Stimulated activated CD4-positive, alpha-beta T cell treated with anti-CD3 and anti-CD28 coated beads, Interleukin-15, amount 100 ng/mL, for 1 hour (primary cell): ENCODE measurements at regions not wholly inside any gene's neighbourhood (a gene's known extent, or its start where the extent isn't known, plus 50 kb on each side); places are given as distances from the start of the nearest gene placed in this dataset.

ENCODE experiments used
- DNase-seq, 2 donors: peaks; one replicate each; pipeline ENCODE4 v3.0.0-alpha.2; 2020; ENCODE audit warnings: low read depth in 1 of 2, low spot score in 1 of 2

DNA sequence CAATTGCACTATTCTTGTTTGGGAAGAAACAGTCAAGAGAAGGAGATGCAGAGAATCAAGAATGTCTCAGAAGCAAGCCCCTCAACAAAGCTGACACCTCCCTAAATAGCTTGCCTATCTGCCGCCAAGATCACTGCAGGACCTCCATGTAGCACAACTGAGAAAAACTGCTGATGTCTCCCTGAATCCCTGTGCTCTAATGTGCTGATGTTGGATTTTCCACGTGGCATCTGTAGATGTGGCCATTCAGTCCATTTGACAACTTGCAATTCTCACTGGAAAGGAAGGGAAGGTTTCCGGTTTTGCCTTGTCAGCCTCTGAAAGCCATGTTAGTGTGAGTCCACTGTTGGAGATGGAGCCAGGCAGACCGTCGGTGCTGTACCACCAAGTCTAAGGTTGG is 374.0 kb downstream of the DIRAS2 start:
- no peak for DNase-seq

DNA sequence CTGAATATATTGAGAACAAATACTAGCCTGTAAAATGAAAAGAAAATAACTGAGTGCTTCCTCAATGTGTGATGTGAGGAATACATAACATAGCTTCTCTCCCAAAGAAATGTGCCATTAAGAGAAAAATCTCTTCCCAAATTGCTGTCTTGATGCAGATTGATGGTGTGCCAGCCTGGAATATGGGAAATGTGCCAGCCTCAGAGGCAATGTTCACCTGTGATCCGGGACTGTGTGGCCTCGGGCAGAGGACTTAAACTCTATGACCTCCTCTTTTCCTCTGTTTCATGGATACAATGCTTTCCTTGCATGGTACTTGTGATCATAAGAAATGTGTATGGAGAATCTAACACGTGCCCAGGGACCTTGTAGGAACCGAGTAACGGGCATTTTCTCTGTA is 370.9 kb downstream of the DIRAS2 start:
- no peak for DNase-seq

DNA sequence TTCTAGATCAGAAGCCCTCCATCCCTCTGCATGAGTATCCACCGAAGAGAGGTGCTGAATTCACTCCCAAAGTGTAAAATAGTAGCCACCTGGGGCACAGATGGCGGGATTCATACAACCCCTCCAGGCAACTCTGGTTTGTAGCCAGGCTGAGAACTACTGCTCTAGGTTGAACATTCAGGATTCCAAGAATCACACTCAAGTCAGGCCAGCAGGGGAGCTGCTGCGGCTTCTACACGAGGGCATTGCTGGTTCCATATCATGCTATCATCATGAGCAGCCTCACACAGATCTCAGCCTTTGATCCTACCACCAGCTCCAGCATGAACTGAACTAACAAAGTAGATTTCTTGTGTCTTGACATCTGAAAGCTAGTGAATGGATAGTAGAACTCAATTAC is 367.9 kb downstream of the DIRAS2 start:
- no peak for DNase-seq

DNA sequence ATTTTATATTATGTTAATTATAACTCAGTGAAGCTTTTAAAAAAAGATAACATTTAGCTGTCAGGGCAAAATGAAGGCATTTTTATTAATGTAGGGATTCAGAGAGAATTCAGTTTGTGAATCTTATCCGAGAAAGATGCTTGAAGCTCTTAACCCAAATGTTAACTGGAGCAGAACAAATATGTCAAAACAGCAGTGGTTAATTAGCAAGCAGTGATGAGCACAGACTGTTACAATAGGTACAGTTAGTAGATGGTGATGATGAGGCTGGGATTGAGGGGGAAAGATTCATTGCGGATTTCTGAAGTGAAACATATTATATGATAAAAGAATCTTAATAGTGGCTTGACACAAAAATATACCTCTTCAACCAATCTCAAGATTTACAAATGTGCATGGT is 356.7 kb downstream of the DIRAS2 start:
- no peak for DNase-seq

DNA sequence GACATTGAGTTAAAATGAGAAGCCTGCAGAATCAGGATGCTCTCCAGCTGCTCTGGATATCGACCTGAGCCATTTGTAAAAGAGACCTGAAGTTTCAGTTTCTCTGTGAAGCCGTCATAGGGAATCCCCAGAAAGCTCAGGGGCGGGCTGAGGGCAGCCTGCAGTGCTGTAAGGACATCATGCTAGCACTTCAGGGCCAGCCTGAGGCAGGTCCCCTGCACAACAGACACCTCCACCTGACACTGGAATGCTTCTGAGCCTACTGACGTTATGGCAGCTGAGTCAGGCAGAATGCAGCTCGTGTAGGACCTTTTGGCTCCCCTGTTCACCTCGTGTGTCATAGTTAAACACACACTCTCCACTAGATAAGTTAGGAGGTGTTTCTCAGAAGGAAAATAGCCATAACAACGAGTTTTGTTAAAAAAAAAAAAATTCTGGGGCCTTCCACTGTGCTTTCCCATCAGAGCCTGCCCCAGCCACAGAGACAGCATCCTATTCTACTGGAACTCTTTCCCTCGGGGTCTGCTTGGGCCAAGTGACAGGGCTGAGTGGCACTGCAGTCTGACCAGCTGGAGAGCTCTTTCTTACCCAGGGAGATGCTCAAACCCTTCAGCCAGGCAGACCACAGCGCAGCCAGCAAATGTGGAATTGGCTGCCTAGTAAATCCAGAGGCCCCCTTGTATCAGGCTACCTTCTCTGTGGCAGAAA is 354.9 kb downstream of the DIRAS2 start:
- DNase-seq = no peak

DNA sequence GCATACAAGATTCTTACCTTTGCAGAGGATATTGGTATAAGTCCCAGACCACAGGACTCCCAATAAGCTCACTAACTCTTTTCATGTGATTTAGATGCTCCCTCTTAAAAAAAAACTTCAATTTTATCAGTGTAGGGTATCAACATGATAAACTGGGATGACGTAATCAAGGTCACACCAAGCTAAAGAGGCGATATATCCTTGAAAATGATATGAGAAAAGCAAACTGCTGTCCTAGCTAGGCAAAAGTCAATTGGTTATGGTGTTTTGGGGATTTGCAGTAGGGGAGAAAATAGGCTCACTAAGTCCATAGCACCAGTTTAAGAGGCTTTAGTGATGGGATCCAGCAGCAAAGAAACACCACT is 354.4 kb downstream of the DIRAS2 start:
- DNase-seq = no peak

DNA sequence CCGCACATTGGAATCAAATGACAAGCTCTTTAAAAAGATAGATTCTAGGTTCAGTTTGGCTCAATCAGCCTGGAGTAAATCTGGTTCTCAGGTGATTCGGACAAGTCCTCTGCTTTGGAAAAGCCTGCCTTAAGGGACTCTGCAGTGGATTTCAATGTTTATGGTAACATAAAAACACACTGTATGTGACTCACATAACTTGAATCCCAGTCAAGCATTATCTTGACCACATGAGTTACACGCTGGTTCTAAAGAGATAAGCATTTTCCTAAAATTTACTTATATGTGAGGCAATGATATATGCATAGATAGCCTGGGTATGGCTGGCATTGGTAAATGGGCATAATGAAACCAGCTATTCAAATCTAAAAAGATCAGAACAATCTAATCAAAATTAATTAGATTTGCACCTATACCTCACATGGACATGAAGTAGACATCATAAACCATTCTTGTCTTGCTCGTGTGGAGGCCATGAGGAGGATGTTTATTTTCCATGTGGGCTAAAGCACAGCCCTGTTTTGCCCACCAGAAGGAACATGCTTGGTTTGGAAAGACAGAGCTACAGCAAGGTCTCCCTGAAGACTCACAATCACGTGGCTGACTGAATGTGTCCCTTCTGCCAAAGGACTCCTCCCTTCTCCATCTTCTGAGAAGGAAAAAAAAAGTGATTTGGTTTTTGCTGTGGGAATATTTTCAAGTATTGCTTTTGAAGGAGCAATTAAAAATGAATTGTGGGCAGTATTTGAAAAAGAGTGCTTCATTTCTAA is 351.7 kb downstream of the DIRAS2 start:
- DNase-seq = no peak

DNA sequence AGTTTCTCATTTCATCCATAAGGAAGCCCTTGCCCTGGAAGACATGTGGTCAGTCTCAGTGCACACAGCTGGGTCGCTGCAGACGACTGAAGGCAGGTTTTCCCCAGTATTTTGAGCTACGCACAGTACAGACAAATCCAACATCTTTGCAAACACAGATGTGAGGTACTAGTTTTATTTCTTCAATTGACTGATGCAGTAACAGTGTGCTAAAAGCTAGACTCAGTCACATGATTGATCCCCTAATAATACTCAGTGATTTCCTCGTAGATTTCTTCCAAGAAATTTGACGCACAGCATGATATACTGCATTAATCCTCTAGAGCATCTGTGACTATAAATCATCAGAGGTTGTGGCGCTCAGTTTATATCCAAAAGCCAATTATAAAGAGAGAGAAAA is 346.1 kb downstream of the DIRAS2 start:
- DNase-seq = no peak

DNA sequence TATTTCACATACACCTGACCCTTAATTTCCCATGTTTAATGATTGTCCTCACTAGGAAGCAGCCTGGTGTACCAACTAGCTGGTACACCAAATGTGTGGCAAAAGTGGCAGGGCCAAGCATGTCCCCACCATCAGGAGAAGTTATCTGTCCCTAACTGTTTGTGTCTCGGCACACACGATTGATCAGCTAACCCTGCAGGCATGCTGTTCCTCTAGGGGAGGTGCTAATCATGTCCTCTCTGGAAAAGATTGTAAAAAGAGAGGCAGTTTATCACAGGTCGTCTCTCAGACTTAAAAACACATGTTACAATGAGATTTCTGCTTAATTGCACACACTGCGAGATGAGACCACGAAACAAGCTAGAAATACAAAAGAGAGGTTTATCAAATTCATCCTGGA is 342.7 kb downstream of the DIRAS2 start:
- DNase-seq = no peak

DNA sequence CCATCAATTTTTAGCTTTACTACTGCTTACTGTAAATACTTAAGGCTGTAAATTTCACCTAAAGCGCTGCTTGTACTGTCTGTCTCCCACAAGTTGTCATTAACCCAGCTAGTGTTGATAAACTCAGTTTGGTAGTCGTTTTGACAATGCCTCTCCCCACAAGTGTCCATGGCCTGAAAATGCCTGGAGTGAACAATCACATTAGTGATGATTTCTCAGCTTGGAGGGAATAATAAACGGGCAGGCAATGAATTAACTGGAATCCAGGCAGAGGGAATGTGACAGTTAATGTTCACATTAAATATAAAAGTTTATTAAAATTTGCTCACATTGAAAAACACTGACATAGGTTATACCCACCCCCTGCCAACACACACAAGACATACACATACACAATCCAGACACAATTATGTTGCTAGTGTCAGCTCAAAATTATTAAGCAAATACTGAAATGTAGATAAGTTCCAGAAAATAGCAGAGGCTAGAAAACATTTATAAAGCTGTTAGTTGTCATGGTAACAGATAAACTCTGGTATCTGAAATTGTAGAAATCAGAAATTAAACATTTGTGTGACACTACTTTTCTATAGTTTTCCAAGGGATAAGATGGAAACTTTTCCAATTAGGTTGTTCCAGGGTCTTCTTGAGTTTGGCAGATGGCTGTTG is 341.9 kb downstream of the DIRAS2 start:
- DNase-seq = no peak

DNA sequence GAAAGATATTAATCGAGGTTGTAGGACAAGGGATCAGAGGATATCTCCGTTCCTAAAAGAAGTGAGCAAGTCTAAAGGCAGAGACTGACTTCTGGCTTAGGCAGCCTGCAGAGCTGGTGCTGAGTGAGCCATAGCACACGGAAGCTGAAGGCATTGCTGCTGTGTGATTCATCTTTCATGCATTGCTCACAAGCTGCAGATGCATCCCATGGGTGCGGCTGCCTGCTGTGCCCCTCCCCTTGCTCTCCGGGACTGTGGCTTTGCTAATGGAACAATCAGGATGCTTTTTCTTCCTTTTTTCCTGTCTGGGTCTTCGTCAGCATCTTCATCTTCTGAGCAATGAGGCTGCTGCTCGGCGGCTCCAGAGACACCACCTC is 341.4 kb downstream of the DIRAS2 start:
- DNase-seq = no peak

DNA sequence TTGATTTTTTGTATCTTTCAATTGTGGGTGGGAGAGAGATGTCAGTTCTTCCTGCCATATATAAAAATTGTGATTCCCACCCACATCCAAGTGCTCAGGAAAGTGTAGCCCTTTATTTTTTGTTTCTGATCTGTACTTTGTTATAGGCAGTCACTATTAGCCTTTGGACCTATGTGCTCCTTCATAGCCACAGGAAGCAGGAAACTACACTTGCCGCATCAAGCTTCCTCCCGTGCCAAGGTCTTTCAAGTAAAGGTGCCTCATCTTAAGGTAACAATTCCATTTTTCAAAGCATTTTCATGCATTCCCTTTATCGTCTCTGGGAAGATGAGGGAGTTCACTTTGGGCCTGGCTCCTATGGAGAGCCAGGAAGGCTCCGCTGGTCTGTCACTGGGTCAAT is 339.0 kb downstream of the DIRAS2 start:
- no peak for DNase-seq

DNA sequence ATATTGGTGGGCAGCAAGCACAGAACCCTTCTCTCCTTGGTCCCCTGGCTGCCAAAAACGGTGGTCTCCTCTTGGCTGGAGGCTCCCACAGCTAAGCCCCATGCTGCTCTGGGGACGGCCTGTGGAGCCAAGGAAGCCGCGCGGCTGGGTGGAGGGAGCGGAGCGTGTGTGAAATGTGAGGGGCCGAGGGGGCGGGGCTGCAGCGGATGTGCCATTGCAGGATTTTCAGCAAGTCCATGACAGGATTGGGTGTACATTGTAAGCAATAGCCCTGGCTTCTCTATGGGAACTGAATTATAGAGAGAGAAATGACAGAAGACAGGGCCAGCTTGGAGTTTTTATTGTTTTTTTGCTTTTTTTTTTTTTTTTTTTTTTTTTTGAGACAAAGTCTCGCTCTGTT is 336.5 kb downstream of the DIRAS2 start:
- DNase-seq = no peak

DNA sequence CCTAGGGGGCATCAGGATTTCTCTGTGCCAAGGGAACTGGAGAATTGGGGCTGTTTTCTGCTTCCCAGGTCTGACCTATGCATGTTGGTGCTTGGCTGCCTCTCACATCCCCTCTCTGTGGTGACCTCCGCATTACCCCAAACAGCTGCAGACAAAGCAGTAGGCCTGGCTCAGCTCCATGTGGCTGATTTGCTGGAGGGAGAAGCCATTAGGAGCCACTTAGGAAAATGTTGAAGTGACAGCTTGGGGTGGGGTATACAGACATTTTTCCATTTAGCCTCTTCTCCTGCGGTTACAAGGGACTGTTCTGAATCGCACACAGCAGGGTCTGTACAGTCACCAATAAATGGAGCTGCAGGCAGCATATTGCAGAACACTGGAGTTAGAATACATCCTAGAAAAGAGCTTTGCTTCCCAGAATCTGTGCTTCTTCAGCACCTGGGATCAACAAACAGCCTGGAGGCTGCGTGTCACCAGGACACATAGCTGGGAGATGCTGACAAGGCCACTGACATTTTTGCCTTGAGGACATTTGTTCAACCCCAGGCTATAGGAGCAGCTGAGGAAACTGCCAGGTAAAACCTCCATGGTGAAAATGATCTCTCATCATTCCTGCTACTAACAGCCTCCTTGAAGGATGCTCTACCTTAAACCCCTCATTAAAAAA is 335.3 kb downstream of the DIRAS2 start:
- no peak for DNase-seq

DNA sequence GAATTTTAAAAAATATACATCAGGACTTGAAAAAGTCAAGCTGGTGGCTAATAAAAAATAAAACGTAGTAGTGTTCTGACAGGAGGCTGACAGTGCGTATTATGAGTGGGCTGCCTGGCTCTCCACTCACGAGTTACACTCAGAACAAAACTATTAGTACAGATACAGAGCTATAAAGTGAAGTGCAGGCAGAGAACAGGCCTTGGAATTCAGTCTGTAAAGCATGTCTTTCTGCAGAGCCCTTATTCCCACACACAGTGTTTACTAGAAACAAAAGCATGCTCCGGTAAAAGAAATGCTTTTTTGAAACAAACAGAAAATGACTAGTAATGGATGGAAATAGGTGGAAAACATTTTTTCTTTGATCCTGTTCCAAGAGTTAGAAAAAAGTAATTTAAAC is 334.7 kb downstream of the DIRAS2 start:
- DNase-seq = no peak

DNA sequence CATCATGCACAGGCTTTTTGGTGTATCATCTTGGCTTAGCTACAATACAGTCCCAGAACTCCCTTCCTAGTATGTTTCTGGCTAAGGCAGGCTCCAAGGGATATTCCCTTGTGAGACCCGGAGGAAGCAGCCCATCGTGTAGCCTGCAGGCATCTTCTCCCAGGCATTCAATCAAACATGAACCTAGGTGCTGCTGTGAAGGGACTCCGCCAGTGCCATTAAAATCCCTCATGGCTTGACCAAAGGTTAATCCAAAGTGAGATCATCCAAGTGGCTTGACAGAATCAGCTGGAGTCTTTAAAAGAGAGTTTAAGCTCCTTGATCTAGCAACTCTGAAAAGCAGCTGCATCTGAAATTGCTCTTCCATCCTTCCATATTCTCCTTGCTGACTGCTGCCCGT is 333.9 kb downstream of the DIRAS2 start:
- DNase-seq = no peak

DNA sequence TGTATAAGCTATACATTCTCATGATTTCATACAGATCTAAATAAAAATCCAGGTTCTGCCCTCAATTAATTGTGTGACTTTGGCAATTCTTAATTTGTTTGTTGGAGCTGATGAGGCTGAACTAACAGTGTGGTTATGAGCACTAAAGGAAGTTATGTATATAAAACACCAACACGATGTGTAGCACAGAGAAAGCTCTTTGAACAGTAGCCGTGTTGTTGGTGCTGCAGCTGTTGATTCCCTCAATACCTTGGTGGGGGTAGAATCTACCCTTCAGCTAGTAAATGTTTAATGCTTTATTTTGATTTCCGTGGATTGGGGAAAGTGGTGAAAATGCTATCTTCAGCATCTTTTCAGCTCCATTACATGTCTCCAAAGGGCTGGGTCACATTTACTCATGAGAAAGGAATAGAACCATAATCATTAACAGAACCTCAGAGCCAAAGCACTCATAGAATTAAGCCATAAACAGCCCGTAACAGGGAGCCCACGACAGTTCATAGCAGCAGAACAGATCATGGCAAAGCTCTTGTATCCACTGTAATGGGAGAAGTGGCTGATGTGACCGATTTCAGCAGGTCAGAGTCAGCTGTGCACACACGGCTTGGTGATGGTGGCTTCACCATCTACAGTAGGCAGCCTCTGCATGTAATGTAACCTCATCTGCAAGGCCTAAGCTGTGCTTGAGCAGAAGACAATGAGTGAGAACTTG is 332.7 kb downstream of the DIRAS2 start:
- DNase-seq = no peak

DNA sequence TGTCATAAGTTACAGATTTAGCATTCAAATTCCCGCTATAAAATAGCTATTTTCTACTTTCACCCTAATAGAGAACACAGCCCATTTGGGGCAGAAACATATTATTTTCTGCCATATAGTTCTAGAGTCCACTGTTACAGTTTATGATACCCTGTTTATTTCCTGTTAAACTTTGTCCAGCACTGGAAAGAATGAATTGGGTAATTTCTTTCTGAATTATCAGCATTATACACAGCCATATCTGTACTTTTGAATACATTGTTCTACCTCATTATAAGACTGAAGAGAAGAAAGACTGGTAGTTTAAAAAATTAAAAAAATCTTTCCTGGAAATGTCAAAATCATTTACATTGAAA is 332.1 kb downstream of the DIRAS2 start:
- DNase-seq = no peak

DNA sequence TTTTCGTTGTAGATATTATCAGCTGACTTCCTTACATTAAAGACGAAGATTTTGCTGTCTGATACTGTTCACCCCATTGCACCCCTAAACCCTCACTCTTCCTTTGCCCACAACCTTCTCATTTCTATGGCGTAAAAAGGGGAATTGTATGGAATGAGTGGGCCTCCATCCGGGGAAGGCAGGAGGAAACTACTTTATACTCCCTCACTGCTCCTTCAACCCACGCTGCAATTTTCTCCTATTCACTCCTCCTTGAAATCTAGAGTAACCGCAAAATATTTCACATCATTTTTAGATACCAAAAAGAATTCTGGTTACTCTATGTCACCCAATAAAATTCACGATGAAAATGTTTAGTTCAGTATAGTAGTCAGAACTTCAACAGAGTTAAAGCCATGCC is 330.8 kb downstream of the DIRAS2 start:
- DNase-seq = no peak

DNA sequence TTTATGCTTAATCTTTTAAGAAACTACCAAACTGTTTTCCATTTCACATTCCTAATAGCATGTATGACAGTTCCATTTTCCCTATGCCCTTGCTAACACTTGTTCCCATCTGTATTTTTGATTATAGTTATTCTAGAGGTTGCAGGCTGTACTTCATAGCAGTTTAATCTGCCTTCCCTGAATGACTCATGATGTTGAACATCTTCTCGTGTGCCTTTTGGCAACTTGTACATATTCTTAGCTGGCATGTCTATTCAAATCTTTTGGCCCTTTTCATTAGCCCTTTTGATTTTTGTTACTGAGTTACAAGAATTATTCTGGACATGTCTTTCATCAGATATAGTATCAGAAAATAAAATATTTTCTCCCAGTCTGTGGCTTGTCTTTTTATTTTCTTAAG is 320.3 kb downstream of the DIRAS2 start:
- no peak for DNase-seq

DNA sequence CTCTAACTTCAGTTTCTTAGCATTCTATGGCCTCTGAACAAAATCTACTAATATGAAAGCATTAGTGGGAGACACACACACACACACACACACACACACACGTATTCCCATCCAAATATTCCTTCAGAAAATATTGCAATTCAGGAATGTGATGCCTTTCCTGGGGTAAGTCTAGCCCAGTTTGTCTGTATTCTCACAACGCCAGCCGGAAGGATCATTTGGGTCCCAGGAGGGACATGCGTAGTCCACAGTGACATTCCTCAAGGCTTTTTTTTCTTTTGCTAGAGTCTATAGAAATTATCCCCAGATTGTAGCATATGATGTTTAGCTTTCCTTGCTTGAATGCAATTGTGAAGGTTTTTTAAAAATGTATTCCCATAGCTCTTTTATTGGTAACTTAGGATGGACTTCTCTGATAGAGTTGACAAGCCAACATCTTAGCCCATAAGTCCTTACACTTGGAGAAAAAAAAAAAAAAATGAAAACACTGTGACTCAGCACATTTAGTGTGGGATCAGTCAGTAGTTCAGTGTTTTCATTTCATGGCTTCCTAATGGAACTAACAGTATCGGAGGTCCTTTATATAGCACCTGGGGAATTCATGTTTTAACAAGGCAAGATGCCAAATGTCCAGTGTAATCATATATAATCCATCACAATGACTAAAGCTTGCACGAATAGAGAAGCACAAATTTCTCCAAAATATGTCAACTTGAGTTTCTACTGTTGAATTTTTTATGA is 316.5 kb downstream of the DIRAS2 start:
- DNase-seq = no peak
